GM10266 (cell line): ENCODE measurements at regions not wholly inside any gene's neighbourhood (a gene's known extent, or its start where the extent isn't known, plus 50 kb on each side); places are given as distances from the start of the nearest gene placed in this dataset.
A peak's percentile ranks its signal among the peaks of the same experiment; 100 is the strongest.

ENCODE experiments used
- DNase-seq: peaks from one replicate; pipeline ENCODE4 v3.0.0; 2012; ENCODE audit errors: extremely low spot score
- CTCF ChIP-seq: IDR thresholded peaks from 2 replicates; pipeline ENCODE4 v1.5.1; 2012; ENCODE audit warnings: mild to moderate bottlenecking, low read depth; ENCODE audit not compliant: control insufficient read depth, insufficient read depth; ENCODE audit errors: missing control alignments

GRCh38 chr4:157992038-157992705, 180.7 kb downstream of the GASK1B start:
- TF ChIP-seq CTCF: peak; percentile 68
- DNase-seq: peak; percentile 20

GRCh38 chr4:157988641-157989040, 184.2 kb downstream of the GASK1B start:
- no peak for TF ChIP-seq CTCF
- no peak for DNase-seq

- no peak for DNase-seq
- no peak for TF ChIP-seq CTCF
These were observed 188.4 kb downstream of the GASK1B start for GRCh38 chr4:157984285-157984911.

GRCh38 chr4:157983300-157983699, 189.5 kb downstream of the GASK1B start:
- TF ChIP-seq CTCF: no peak
- DNase-seq: no peak

- no peak for TF ChIP-seq CTCF
- DNase-seq: no peak
These were observed 192.7 kb downstream of the GASK1B start for GRCh38 chr4:157980158-157980557.

- TF ChIP-seq CTCF: peak; percentile 79
- peak; percentile 25 for DNase-seq
These were observed 194.0 kb downstream of the GASK1B start for GRCh38 chr4:157978680-157979361.

GRCh38 chr4:157977086-157977485, 195.7 kb downstream of the GASK1B start:
- no peak for TF ChIP-seq CTCF
- DNase-seq: no peak
